Nephron (organoid): ENCODE measurements at regions not wholly inside any gene's neighbourhood (a gene's known extent, or its start where the extent isn't known, plus 50 kb on each side); places are given as distances from the start of the nearest gene placed in this dataset.
A peak's percentile ranks its signal among the peaks of the same experiment; 100 is the strongest.

Experiments
- H3K27ac Mint-ChIP-seq, 3 experiments: 2 replicates each; pipeline ENCODE4 v1.8.0; 2020; ENCODE audit warnings: mixed read lengths in 3 of 3, mild to moderate bottlenecking in 2 of 3, moderate library complexity in 1 of 3
- H3K27me3 Mint-ChIP-seq: 2 replicates; pipeline ENCODE4 v1.8.0; 2021; ENCODE audit warnings: low read depth, mild to moderate bottlenecking, moderate library complexity, mixed read lengths
- H3K36me3 Mint-ChIP-seq: 2 replicates; pipeline ENCODE4 v1.8.0; 2020; ENCODE audit warnings: low read depth, mixed read lengths
- H3K4me1 Mint-ChIP-seq: 2 replicates; pipeline ENCODE4 v1.8.0; 2020; ENCODE audit warnings: mixed read lengths
- H3K4me3 Mint-ChIP-seq, 3 experiments: 2 replicates each; pipeline ENCODE4 v1.8.0; 2020; ENCODE audit warnings: mild to moderate bottlenecking in 3 of 3, mixed read lengths in 3 of 3, moderate library complexity in 2 of 3
- H3K9me3 Mint-ChIP-seq: 2 replicates; pipeline ENCODE4 v1.8.0; 2020; ENCODE audit warnings: mixed read lengths
- TF ChIP-seq, protein P1 (sequence below), 3 experiments: fragments of 200-600 bp; sonication (generic); IDR thresholded peaks; one replicate each; pipeline ENCODE4 v1.5.0; 2021; ENCODE audit warnings: antibody characterized with exemption in 3 of 3; ENCODE audit not compliant: unreplicated experiment in 3 of 3

DNA sequence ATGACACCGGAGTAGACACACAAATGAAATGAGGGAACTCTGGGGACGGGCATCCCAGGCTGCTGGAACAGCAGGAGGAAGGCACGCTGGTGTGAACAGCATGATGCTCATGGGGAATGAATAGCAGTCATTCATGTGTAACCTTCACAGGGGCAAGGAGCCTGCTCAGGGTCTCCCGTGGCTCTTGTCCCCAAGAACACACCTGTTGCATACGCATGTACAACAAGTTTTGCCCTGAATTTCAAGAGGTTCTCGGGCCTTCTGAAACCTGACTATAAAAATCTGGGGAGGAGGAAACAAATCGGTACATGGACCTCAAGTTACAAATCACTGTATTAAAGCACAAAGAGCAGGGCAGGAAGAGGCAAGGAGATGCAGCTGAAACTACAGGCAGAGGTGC is 93.4 kb downstream of the RRAGC start:
- H3K27ac Mint-ChIP-seq, result no peak overlapping the region
- H3K27me3 Mint-ChIP-seq, result peaks cover 23% of the 10 kb centered on the region
- H3K4me3 Mint-ChIP-seq, result no peak overlapping the region
- peaks cover 10% of the 10 kb centered on the region for H3K9me3 Mint-ChIP-seq
- TF ChIP-seq, protein P1, sequence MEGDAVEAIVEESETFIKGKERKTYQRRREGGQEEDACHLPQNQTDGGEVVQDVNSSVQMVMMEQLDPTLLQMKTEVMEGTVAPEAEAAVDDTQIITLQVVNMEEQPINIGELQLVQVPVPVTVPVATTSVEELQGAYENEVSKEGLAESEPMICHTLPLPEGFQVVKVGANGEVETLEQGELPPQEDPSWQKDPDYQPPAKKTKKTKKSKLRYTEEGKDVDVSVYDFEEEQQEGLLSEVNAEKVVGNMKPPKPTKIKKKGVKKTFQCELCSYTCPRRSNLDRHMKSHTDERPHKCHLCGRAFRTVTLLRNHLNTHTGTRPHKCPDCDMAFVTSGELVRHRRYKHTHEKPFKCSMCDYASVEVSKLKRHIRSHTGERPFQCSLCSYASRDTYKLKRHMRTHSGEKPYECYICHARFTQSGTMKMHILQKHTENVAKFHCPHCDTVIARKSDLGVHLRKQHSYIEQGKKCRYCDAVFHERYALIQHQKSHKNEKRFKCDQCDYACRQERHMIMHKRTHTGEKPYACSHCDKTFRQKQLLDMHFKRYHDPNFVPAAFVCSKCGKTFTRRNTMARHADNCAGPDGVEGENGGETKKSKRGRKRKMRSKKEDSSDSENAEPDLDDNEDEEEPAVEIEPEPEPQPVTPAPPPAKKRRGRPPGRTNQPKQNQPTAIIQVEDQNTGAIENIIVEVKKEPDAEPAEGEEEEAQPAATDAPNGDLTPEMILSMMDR (IDR thresholded peaks at IDR 0.05; ENCODE audit: unreplicated experiment in 3 of 3), result no peak
- H3K4me1 Mint-ChIP-seq, result no peaks in the 10 kb centered on the region
- H3K36me3 Mint-ChIP-seq, result no peaks in the 10 kb centered on the region

GRCh38 chr1:38763121-38763520 is 96.5 kb downstream of the RRAGC start:
- TF ChIP-seq, protein P1 (IDR thresholded peaks at IDR 0.05; ENCODE audit: unreplicated experiment in 3 of 3), result no peak
- no peak overlapping the region for H3K27ac Mint-ChIP-seq
- H3K4me3 Mint-ChIP-seq, result no peak overlapping the region
- no peaks in the 10 kb centered on the region for H3K4me1 Mint-ChIP-seq
- H3K27me3 Mint-ChIP-seq, result peaks cover 36% of the 10 kb centered on the region
- no peaks in the 10 kb centered on the region for H3K36me3 Mint-ChIP-seq
- peaks cover 7% of the 10 kb centered on the region for H3K9me3 Mint-ChIP-seq

GRCh38 chr1:38760562-38760961 is 99.0 kb downstream of the RRAGC start:
- TF ChIP-seq, protein P1 (IDR thresholded peaks at IDR 0.05; ENCODE audit: unreplicated experiment in 3 of 3), result no peak
- Mint-ChIP-seq H3K4me1 (no peaks in the 10 kb centered on the region), H3K27ac (no peak overlapping the region), H3K4me3 (no peak overlapping the region), H3K9me3 (no peaks in the 10 kb centered on the region), H3K36me3 (no peaks in the 10 kb centered on the region), H3K27me3 (peaks cover 34% of the 10 kb centered on the region)

GRCh38 chr1:38758820-38759219 is 100.8 kb downstream of the RRAGC start:
- TF ChIP-seq, protein P1 (IDR thresholded peaks at IDR 0.05; ENCODE audit: unreplicated experiment in 3 of 3), result no peak
- Mint-ChIP-seq H3K4me3 (no peak overlapping the region), H3K27ac (peak overlapping the region in 1 of 3 experiments; percentile 57), H3K9me3 (no peaks in the 10 kb centered on the region), H3K4me1 (no peaks in the 10 kb centered on the region), H3K27me3 (peaks cover 32% of the 10 kb centered on the region), H3K36me3 (no peaks in the 10 kb centered on the region)

- TF ChIP-seq, protein P1 (IDR thresholded peaks at IDR 0.05; ENCODE audit: unreplicated experiment in 3 of 3), result no peak
- H3K4me1 Mint-ChIP-seq, result peaks cover 14% of the 10 kb centered on the region
- H3K27me3 Mint-ChIP-seq, result peaks cover 17% of the 10 kb centered on the region
- no peaks in the 10 kb centered on the region for H3K36me3 Mint-ChIP-seq
- H3K9me3 Mint-ChIP-seq, result no peaks in the 10 kb centered on the region
- H3K27ac Mint-ChIP-seq, result peak overlapping the region; percentile 80 to 87 (median 85)
- H3K4me3 Mint-ChIP-seq, result no peak overlapping the region
Measured at GRCh38 chr1:38746941-38747600, 112.5 kb downstream of the RRAGC start.

DNA sequence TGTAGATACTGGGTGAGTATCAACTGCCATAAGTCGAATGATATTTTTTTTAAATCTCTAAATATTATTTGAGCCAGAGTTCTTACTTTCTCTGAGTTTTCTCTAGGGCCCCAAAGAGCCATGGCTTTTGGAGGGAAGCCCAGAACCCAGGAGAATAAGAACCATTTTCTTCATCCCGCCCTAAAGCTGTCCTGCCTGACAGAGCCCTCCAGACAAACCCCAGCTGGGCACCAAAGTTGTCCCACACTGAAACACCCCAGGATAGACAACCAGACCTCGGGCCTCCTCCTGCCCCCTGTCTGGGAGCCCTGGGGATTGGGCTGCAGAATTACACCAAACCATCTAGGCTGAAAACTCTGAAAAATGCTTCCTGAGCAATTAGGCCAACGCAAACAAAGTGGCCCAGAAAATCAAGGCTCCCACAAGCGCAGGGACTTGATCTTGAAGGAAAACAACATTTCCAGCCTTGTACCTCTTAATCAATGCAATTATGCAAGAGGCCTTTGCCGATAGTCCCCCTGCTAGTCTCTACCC is 113.1 kb downstream of the RRAGC start:
- Mint-ChIP-seq H3K4me1 (peaks cover 14% of the 10 kb centered on the region), H3K4me3 (no peak overlapping the region), H3K27ac (peak overlapping the region; percentile 80 to 87 (median 85)), H3K27me3 (peaks cover 17% of the 10 kb centered on the region), H3K9me3 (no peaks in the 10 kb centered on the region), H3K36me3 (no peaks in the 10 kb centered on the region)
- TF ChIP-seq, protein P1 (IDR thresholded peaks at IDR 0.05; ENCODE audit: unreplicated experiment in 3 of 3), result no peak
